ENCODE measurements at regions not wholly inside any gene's neighbourhood (a gene's known extent, or its start where the extent isn't known, plus 50 kb on each side); places are given as distances from the start of the nearest gene placed in this dataset.

- ChIA-PET CTCF (interaction anchor here (1.1 to 2.4 kb wide), 4 partner anchors 11 to 373 kb away, joined by 3 to 10 read pairs (median 5); no protein-coding TSS in a partner anchor), POLR2A (no interaction called here)
- H4K20me1 ChIP-seq (ENCODE audit: insufficient read depth): no peaks in the 10 kb centered on the region
- H3K9ac ChIP-seq: no peak overlapping the region
- peaks cover 21% of the 10 kb centered on the region for H3F3A ChIP-seq (replicated peaks; ENCODE audit: insufficient read depth)
- WGBS (ENCODE audit: low lambda C conversion rate): 86% methylated on average over 4 of the region's 4 CpGs
- H3K27me3 ChIP-seq (ENCODE audit: insufficient read depth): no peaks in the 10 kb centered on the region
- H3K36me3 ChIP-seq (replicated peaks in 1 of 2; ENCODE audit: control insufficient read depth in 1 of 2, insufficient read depth in 2 of 2, low read length in 1 of 2): no peaks in the 10 kb centered on the region
- H3K9me3 ChIP-seq: no peaks in the 10 kb centered on the region
- no peaks in the 10 kb centered on the region for H3K9me2 ChIP-seq
- no peak overlapping the region for H3K4me2 ChIP-seq
- no peak for DNase-seq
- H3K4me1 ChIP-seq (ENCODE audit: control insufficient read depth in 1 of 2, insufficient read depth in 2 of 2, low read depth in 1 of 2, low read length in 1 of 2): peaks cover 23 to 33% of the 10 kb centered on the region in 2 experiments
- no peak overlapping the region for H3K27ac ChIP-seq (ENCODE audit: low read depth in 2 of 2, low read length in 1 of 2)
- no peak overlapping the region for H2AFZ ChIP-seq (ENCODE audit: low read depth)
- no peak overlapping the region for H3K4me3 ChIP-seq (ENCODE audit: low read depth in 2 of 2, low read length in 1 of 2)
- TF ChIP-seq EZH2phosphoT487 (IDR thresholded peaks at IDR 0.05; ENCODE audit: borderline replicate concordance, low read depth) (no peak), FOXM1 (IDR thresholded peaks at IDR 0.05; ENCODE audit: low read depth) (no peak), MEF2A (IDR thresholded peaks at IDR 0.05; ENCODE audit: borderline replicate concordance, low read depth) (no peak), USF2 (IDR thresholded peaks at IDR 0.05; ENCODE audit: borderline replicate concordance, low read depth, low read length) (no peak), ELF1 (IDR thresholded peaks at IDR 0.05) (no peak), USF1 (IDR thresholded peaks at IDR 0.05; ENCODE audit: borderline replicate concordance, low read depth) (no peak)
- H3K79me2 ChIP-seq (ENCODE audit: insufficient read depth): no peaks in the 10 kb centered on the region
Measured at GRCh38 chr6:157759028-157759427, 64.0 kb upstream of the SNX9 start.

- H3K36me3 ChIP-seq (replicated peaks in 1 of 2; ENCODE audit: control insufficient read depth in 1 of 2, insufficient read depth in 2 of 2, low read length in 1 of 2): no peaks in the 10 kb centered on the region
- peak overlapping the region; percentile 40; the same call in 1 of the 2 replicates for H3K9ac ChIP-seq
- no peaks in the 10 kb centered on the region for H3K27me3 ChIP-seq (ENCODE audit: insufficient read depth)
- DNase-seq: no peak
- H3F3A ChIP-seq (replicated peaks; ENCODE audit: insufficient read depth): peaks cover 30% of the 10 kb centered on the region
- WGBS (ENCODE audit: low lambda C conversion rate): 95% methylated on average over 5 of the region's 6 CpGs
- peaks cover 23 to 36% of the 10 kb centered on the region in 2 experiments for H3K4me1 ChIP-seq (ENCODE audit: control insufficient read depth in 1 of 2, insufficient read depth in 2 of 2, low read depth in 1 of 2, low read length in 1 of 2)
- peak overlapping the region; percentile 71; the same call in 1 of the 2 replicates for H3K4me2 ChIP-seq
- no peaks in the 10 kb centered on the region for H3K9me3 ChIP-seq
- H3K9me2 ChIP-seq: no peaks in the 10 kb centered on the region
- CTCF ChIA-PET: interaction anchor here (1.2 to 2.4 kb wide), 3 partner anchors 10 to 312 kb away, joined by 3 to 10 read pairs (median 6); no protein-coding TSS in a partner anchor
- no peaks in the 10 kb centered on the region for H4K20me1 ChIP-seq (ENCODE audit: insufficient read depth)
- H3K79me2 ChIP-seq (ENCODE audit: insufficient read depth): no peaks in the 10 kb centered on the region
- peak overlapping the region; percentile 56 to 98; a peak in 3 of 4 replicates for H3K27ac ChIP-seq (ENCODE audit: low read depth in 2 of 2, low read length in 1 of 2)
- H2AFZ ChIP-seq (ENCODE audit: low read depth): no peak overlapping the region
- POLR2A ChIA-PET: no interaction called here
- TF ChIP-seq FOXJ3 (CRISPR knock-in tag; IDR thresholded peaks at IDR 0.05) (no peak), FOSL2 (IDR thresholded peaks at IDR 0.05; ENCODE audit: borderline replicate concordance, low read depth) (no peak), TCF12 (IDR thresholded peaks at IDR 0.05) (no peak), TEAD4 (IDR thresholded peaks at IDR 0.05; ENCODE audit: borderline replicate concordance, insufficient read depth) (no peak), NFIC (IDR thresholded peaks at IDR 0.05; ENCODE audit: borderline replicate concordance) (no peak), MXI1 (IDR thresholded peaks at IDR 0.05; ENCODE audit: low read depth, low read length) (no peak), RCOR1 (IDR thresholded peaks at IDR 0.05; ENCODE audit: low read length) (no peak), PBX3 (IDR thresholded peaks at IDR 0.05) (no peak), SMC3 (IDR thresholded peaks at IDR 0.05; ENCODE audit: low read depth, low read length) (no peak), RXRA (IDR thresholded peaks at IDR 0.05; ENCODE audit: borderline replicate concordance, low read depth) (no peak), ELF1 (IDR thresholded peaks at IDR 0.05) (no peak)
- no peak overlapping the region for H3K4me3 ChIP-seq (ENCODE audit: low read depth in 2 of 2, low read length in 1 of 2)
Measured at GRCh38 chr6:157760137-157760536, 62.9 kb upstream of the SNX9 start.

Measured in SK-N-SH (cell line).